Upper lobe of left lung (tissue), 4 donors: ENCODE measurements at regions not wholly inside any gene's neighbourhood (a gene's known extent, or its start where the extent isn't known, plus 50 kb on each side); places are given as distances from the start of the nearest gene placed in this dataset.

Source experiments
- POLR2A ChIP-seq, 4 donors: fragments of 450-650 bp; IDR thresholded peaks; one replicate each; pipeline ENCODE4 v1.5.1; 2016 to 2017; ENCODE audit warnings: antibody characterized with exemption in 4 of 4, mild to moderate bottlenecking in 2 of 4
- TF ChIP-seq, protein P1 (sequence below), 6 experiments: fragments of 450-650 bp in 4 of 6; fragments of 200-600 bp in 2 of 6; sonication (generic) in 2 of 6; IDR thresholded peaks; one replicate each; pipeline ENCODE4 v1.5.1; 2016 to 2019; ENCODE audit warnings: antibody characterized with exemption in 6 of 6

DNA sequence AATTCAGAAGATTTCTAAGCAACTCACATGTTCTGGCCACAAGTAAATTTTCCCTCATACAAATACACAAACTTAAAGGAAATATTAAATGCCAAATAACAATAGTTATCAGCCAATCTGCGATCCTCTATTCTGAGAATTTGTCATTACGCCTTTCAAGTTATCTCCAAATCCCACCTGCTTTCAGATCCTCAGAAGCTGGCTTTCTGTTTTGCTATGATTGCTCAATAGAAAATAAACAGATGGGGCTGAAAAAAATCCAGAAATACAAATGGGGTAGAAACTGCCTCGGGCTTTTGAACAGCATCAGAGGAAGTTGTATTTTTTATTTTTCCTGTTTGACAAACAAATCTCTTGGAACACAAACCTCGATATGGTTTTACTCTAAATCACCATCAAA, 74.0 kb upstream of the CNTN4 start:
- TF ChIP-seq, protein P1, sequence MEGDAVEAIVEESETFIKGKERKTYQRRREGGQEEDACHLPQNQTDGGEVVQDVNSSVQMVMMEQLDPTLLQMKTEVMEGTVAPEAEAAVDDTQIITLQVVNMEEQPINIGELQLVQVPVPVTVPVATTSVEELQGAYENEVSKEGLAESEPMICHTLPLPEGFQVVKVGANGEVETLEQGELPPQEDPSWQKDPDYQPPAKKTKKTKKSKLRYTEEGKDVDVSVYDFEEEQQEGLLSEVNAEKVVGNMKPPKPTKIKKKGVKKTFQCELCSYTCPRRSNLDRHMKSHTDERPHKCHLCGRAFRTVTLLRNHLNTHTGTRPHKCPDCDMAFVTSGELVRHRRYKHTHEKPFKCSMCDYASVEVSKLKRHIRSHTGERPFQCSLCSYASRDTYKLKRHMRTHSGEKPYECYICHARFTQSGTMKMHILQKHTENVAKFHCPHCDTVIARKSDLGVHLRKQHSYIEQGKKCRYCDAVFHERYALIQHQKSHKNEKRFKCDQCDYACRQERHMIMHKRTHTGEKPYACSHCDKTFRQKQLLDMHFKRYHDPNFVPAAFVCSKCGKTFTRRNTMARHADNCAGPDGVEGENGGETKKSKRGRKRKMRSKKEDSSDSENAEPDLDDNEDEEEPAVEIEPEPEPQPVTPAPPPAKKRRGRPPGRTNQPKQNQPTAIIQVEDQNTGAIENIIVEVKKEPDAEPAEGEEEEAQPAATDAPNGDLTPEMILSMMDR (IDR thresholded peaks at IDR 0.05) = no peak
- no peak for TF ChIP-seq POLR2A (IDR thresholded peaks at IDR 0.05)
